Hematopoietic multipotent progenitor cell treated with erythropoietin and hydrocortisone succinate and interleukin-3 and kit ligand, for 4 days (in vitro differentiated cells): ENCODE measurements at regions not wholly inside any gene's neighbourhood (a gene's known extent, or its start where the extent isn't known, plus 50 kb on each side); places are given as distances from the start of the nearest gene placed in this dataset.
A peak's percentile ranks its signal among the peaks of the same experiment; 100 is the strongest.
"Not testable (repeated sequence)": the region's sequence is repeated elsewhere in the genome, so short reads cannot be mapped to it uniquely, and the experiment has no call there.

ENCODE experiments used
- DNase-seq: peaks from one replicate; pipeline ENCODE4 v3.0.0-alpha.2; 2015

- DNase-seq: no peak
Observed at GRCh38 chr13:110811008-110811720, 97.7 kb downstream of the ING1 start.

DNA sequence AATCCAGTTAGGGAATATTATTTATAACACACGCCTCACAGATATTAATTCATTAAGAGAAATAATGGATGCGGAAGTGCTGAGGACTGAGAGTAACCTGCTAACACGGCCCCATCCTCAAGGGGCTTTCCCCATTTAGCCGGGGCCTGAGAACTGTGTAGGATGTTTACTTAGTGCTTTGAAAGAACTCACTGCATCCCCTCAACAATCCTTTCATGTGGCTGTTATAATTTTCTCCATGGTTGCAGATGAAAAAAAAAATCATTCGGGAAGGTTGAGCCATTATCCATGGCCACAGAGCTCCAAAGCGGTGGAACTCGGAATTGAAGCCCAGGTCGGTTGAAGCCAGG lies 98.2 kb downstream of the ING1 start:
- no peak for DNase-seq

GRCh38 chr13:110812121-110812868 lies 98.8 kb downstream of the ING1 start:
- peak; percentile 31 for DNase-seq

DNA sequence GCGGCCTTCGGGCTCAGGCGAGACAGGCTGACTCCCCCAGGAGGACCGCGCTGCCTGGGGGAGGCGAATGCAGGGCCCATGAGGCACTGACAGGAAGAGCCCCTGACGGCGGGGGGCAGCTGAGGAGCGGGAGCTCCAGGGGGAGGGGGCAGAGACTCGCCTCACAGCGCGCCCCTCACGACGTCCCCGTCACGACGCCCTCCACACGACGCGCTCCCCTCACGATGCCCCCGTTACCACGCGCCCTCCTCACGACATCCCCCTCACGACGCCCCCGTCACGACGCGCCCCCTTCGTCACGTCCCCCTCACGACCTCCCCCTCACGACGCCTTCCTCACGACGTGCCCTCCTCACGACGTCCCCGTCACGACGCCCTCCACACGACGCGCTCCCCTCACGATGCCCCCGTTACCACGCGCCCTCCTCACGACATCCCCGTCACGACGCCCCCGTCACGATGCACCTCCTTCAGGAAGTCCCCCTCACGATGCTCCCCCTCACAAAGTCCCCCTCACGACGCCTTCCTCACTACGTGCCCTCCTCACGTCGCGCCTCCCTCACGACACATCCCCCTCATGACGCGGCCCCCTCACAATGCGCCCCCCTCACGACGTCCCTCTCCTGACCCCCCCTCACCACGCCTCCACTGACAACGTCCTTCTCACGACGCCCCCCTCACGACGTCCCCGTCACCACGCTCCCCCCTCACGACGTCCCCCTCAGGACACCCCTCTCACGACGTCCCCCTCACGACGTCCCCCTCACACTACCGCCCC lies 99.6 kb downstream of the ING1 start:
- DNase-seq: no peak

GRCh38 chr13:110813646-110814624 lies 100.4 kb downstream of the ING1 start:
- DNase-seq: peak; percentile 20

DNA sequence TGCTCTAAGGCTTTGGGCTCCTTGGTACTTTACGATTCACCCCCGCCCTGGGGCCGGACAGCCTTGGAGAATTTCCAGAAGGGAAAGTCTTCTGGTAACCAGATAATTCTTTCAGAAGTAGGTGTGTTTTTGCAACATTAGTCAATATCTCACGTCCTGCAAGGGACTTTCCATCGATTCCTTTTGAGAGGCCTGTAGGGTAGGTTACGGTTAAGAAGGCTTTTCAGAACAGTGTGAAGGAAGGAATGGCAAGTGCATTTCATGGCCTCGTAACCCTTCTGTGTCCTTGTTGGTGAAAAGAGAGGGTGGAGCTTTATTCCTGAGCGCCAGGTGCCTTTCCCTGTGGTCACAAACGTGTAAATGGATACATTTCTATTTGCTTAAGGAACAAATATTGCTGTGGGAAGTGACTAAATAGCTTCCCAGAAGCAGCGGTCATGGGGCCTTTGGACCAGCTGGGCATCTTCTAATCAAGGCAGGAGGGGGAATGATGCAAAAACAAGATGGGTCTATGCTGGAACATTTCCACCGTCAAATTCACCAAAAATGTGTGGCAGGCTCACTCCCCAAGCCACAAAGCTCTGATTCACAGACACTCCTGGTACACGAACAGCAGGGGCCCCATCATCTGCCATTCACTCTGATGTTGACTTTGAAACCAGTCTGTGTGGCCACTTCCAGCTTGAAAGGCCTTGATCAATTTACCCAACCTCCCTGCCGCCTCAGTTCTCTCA lies 99.2 kb downstream of the ANKRD10 start:
- DNase-seq: no peak

- no peak for DNase-seq
Observed at GRCh38 chr13:110816500-110816899, 98.4 kb downstream of the ANKRD10 start.

DNA sequence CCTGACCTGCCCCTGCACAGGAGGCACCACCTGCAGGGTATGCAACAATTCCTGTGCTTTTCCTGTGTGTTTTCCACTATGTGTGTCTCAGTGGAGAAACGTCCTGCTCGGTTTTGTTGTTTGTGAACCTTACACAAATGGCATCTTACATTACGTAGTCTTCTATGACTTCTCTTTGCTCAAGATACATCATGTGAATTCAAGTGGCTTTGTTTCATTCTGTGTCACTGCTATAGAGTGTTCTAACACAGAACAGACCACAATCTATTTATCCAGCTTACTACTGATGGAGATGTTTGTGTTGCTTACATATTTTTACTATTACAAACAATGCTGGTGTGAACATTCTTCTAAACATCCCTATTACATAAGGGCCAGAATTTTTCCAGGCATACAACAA lies 97.7 kb downstream of the ANKRD10 start:
- DNase-seq: no peak

DNA sequence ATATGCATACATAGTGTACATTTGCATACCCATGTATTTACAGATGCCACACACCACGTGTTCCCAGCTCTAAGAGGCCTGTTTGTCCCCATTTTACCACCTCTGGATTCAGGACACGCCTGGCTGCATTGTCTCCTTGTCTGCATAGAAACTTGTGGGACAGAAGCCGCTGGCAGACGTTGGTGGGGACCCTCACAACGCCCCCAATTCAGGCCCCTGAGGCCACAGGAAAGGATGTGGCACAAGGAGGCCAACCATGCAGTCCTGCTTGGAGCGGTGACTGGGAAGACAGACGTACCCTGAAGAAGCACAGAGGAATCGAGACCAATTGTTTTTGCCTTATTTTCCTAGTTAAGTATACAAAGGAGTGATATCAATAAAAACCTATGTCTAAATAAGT lies 96.1 kb downstream of the ANKRD10 start:
- no peak for DNase-seq

DNA sequence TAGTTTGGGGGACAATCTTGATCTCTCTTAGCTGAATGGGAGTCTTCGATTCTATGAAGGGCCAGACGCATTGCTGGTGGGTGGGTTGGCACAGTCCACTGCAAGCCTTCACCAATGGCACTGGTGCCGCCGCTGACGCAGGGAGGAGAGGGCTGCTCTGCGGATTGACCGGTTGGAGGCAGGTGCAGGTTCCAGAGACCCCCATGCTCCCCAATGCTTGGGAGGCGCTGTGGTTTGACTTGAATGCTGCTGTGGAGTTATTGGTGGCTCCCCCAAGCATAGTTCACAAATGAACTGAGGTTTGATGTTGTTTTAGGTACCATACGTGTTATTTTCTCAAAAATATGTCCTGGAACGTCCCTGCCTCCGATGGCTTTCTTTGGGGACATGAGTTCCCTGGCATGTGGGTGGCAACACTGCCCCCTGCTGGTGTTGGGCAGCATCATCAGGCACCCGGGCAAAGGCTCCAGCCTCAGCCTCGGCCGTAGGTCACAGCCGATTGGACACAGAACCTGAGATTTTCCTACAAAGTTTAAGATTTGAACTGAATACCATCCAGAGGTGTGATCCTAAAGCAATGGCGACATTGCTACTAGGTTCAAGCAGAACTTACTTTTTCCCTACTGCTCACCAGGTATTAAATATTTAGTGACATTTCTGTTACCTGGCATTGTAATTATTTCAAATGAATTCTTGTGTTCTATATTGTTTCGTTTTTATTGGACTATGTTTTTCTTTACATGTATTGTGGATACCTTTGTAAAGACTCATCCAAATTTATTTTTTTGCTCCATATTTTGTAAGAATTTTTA lies 95.5 kb downstream of the ANKRD10 start:
- DNase-seq: peak; percentile 85

DNA sequence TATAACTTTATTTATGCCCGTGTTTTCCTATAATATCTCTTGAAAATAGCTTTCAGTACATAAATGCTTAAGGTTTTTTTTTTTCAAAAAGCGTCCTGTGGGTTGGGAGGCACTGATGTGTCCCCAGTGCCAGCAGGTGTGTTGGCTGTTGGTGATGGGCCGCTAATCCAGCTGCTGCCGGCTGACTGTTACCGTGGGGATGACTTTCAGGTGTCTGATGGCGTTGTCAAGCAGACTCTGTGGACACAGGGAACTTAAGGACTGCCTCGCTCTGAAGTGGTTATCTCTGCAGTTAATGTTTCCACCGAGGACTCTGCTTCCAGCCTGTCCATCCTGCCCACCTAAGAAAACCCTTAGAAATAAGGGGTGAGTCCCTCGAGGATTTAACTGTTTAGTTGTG lies 94.5 kb downstream of the ANKRD10 start:
- no peak for DNase-seq

- DNase-seq: not testable (repeated sequence)
Observed at GRCh38 chr13:110821837-110822668, 92.8 kb downstream of the ANKRD10 start.

GRCh38 chr13:110822669-110822945 lies 92.3 kb downstream of the ANKRD10 start:
- DNase-seq: no peak

DNA sequence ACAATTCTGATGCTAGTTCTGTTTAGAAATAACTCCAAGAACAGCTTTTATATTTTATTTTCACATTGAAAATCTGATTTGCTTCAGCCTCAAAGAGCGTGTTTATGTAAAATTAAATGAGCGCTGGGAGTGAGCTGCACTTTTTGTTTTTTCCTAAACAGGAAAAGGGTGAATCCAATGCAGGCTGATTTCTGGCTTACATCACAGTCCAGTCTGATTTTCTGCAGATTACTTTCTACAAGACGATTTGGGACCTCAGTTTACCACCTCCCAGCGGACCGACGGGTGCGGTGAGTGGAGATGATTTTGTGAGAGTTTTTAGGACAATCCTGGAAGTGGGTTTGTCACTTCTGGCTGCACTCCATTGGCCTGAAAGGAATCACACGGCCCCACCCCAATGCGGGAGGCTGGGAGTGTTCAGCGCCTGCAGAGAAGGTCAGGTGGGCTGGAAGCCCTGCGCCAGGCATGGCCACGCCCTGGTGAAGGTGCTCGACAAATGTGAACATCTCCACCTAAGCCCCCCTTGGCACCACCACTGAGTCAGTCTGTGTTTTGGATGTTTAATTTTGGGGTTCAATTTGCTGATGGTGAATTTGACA lies 90.1 kb downstream of the ANKRD10 start:
- no peak for DNase-seq

GRCh38 chr13:110825516-110825915 lies 89.4 kb downstream of the ANKRD10 start:
- no peak for DNase-seq

- DNase-seq: no peak
Observed at GRCh38 chr13:110826101-110826500, 88.8 kb downstream of the ANKRD10 start.

DNA sequence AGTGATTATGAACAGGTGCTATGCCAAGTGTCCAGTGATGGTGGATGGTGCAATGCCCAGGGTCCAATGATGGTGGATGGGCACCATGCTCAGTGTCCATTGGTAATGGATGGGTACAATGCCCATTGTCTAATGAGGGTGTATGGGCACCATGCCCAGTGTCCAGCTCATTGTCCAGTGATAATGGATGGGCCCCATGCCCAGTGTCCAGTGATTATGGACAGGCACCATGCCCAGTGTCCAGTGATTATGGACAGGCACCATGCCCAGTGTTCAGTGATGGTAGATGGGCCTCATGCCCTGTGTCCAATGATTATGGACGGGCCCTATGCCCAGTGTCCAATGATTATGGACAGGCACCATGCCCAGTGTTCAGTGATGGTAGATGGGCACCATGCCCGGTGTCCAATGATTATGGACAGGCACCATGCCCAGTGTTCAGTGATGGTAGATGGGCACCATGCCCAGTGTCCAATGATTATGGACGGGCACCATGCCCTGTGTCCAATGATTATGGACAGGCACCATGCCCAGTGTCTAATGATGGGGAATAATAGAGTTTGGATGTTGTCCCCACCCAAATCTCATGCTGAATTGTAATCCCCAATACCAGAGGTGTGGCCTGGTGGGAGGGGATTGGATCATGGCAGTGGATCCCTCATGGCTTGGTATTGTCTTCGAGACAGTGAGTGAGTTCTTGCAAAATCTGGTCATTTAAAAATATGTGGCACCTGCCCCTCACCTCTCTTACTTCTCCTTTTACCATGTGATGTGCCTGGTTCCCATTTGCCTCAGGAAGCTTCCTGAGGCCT lies 87.8 kb downstream of the ANKRD10 start:
- peak; percentile 5 for DNase-seq
